HL-60 (cell line): ENCODE measurements at regions not wholly inside any gene's neighbourhood (a gene's known extent, or its start where the extent isn't known, plus 50 kb on each side); places are given as distances from the start of the nearest gene placed in this dataset.

ENCODE experiments used
- CTCF ChIP-seq: IDR thresholded peaks from one replicate; pipeline ENCODE4 v1.5.1; 2011; ENCODE audit warnings: low read length, control low read depth, inconsistent platforms; ENCODE audit not compliant: insufficient read depth
- GABPA ChIP-seq: IDR thresholded peaks from 2 replicates; pipeline ENCODE4 v1.6.1; 2012; ENCODE audit warnings: low read depth
- POLR2AphosphoS5 ChIP-seq: IDR thresholded peaks from 2 replicates; pipeline ENCODE4 v1.6.1; 2012; ENCODE audit warnings: low read depth
- SPI1 ChIP-seq: IDR thresholded peaks from 2 replicates; pipeline ENCODE4 v1.6.1; 2012; ENCODE audit warnings: low read depth, mild to moderate bottlenecking, borderline replicate concordance
- TF ChIP-seq, protein P1 (sequence below): IDR thresholded peaks from 2 replicates; pipeline ENCODE4 v1.6.1; 2012; ENCODE audit warnings: low read depth; ENCODE audit not compliant: insufficient replicate concordance

- no peak for TF ChIP-seq CTCF
- TF ChIP-seq, protein P1, sequence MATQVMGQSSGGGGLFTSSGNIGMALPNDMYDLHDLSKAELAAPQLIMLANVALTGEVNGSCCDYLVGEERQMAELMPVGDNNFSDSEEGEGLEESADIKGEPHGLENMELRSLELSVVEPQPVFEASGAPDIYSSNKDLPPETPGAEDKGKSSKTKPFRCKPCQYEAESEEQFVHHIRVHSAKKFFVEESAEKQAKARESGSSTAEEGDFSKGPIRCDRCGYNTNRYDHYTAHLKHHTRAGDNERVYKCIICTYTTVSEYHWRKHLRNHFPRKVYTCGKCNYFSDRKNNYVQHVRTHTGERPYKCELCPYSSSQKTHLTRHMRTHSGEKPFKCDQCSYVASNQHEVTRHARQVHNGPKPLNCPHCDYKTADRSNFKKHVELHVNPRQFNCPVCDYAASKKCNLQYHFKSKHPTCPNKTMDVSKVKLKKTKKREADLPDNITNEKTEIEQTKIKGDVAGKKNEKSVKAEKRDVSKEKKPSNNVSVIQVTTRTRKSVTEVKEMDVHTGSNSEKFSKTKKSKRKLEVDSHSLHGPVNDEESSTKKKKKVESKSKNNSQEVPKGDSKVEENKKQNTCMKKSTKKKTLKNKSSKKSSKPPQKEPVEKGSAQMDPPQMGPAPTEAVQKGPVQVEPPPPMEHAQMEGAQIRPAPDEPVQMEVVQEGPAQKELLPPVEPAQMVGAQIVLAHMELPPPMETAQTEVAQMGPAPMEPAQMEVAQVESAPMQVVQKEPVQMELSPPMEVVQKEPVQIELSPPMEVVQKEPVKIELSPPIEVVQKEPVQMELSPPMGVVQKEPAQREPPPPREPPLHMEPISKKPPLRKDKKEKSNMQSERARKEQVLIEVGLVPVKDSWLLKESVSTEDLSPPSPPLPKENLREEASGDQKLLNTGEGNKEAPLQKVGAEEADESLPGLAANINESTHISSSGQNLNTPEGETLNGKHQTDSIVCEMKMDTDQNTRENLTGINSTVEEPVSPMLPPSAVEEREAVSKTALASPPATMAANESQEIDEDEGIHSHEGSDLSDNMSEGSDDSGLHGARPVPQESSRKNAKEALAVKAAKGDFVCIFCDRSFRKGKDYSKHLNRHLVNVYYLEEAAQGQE, result no peak
- TF ChIP-seq POLR2AphosphoS5, result no peak
- TF ChIP-seq GABPA, result no peak
- TF ChIP-seq SPI1, result no peak
Observed at GRCh38 chr13:60663788-60664187, 266.8 kb downstream of the TDRD3 start.
